Neural progenitor cell (in vitro differentiated cells): ENCODE measurements at regions not wholly inside any gene's neighbourhood (a gene's known extent, or its start where the extent isn't known, plus 50 kb on each side); places are given as distances from the start of the nearest gene placed in this dataset.

Source experiments
- DNase-seq: peaks from one replicate; pipeline ENCODE4 v3.0.0-alpha.2; 2016; ENCODE audit warnings: low spot score
- H2AFZ ChIP-seq: fragments of 200-600 bp; sonication (generic); replicated peaks from 2 replicates; pipeline ENCODE4 v1.6.1; 2016; ENCODE audit warnings: antibody characterized with exemption
- H3F3A ChIP-seq: fragments of 200-600 bp; sonication (generic); 2 replicates; pipeline ENCODE4 v1.6.1; 2016; ENCODE audit warnings: antibody characterized with exemption, low read depth
- H3K27ac ChIP-seq: fragments of 200-600 bp; sonication (generic); 2 replicates; pipeline ENCODE4 v1.5.1; 2016; ENCODE audit warnings: mild to moderate bottlenecking
- H3K27me3 ChIP-seq: fragments of 200-600 bp; sonication (generic); 2 replicates; pipeline ENCODE4 v1.6.1; 2016; ENCODE audit warnings: mild to moderate bottlenecking, moderate library complexity
- H3K36me3 ChIP-seq: fragments of 200-600 bp; sonication (generic); 2 replicates; pipeline ENCODE4 v1.5.1; 2016
- H3K4me1 ChIP-seq: fragments of 200-600 bp; sonication (generic); 2 replicates; pipeline ENCODE4 v1.6.1; 2016; ENCODE audit warnings: mixed run types
- H3K4me2 ChIP-seq: fragments of 200-600 bp; sonication (generic); 2 replicates; pipeline ENCODE4 v1.6.1; 2016
- H3K4me3 ChIP-seq: fragments of 200-600 bp; sonication (generic); 2 replicates; pipeline ENCODE4 v1.5.1; 2016
- H3K79me2 ChIP-seq: fragments of 200-600 bp; sonication (generic); 2 replicates; pipeline ENCODE4 v1.6.1; 2016; ENCODE audit warnings: low read depth
- H3K9ac ChIP-seq: fragments of 200-600 bp; sonication (generic); 2 replicates; pipeline ENCODE4 v1.6.1; 2016
- H3K9me3 ChIP-seq: fragments of 200-600 bp; sonication (generic); 2 replicates; pipeline ENCODE4 v1.5.1; 2016; ENCODE audit warnings: low read depth
- H4K20me1 ChIP-seq: fragments of 200-600 bp; sonication (generic); 2 replicates; pipeline ENCODE4 v1.6.1; 2016; ENCODE audit warnings: low read depth
- H3K27ac Mint-ChIP-seq: 3 replicates; pipeline ENCODE4 v1.8.0; 2021; ENCODE audit warnings: mixed read lengths
- H3K27me3 Mint-ChIP-seq: 2 replicates; pipeline ENCODE4 v1.8.0; 2022; ENCODE audit warnings: low read depth, mild to moderate bottlenecking, inconsistent platforms, moderate library complexity, mixed read lengths; ENCODE audit not compliant: insufficient read depth
- H3K36me3 Mint-ChIP-seq: 3 replicates; pipeline ENCODE4 v1.8.0; 2021; ENCODE audit warnings: mixed read lengths
- H3K4me1 Mint-ChIP-seq: 3 replicates; pipeline ENCODE4 v1.8.0; 2021; ENCODE audit warnings: mixed read lengths
- H3K4me3 Mint-ChIP-seq: 3 replicates; pipeline ENCODE4 v1.8.0; 2021; ENCODE audit warnings: mild to moderate bottlenecking, moderate library complexity, mixed read lengths
- H3K9me3 Mint-ChIP-seq: 3 replicates; pipeline ENCODE4 v1.8.0; 2020; ENCODE audit warnings: mixed read lengths
- EZH2 ChIP-seq: fragments of 200-600 bp; sonication (generic); IDR thresholded peaks from 2 replicates; pipeline ENCODE4 v1.6.1; 2017; ENCODE audit warnings: antibody characterized with exemption, mild to moderate bottlenecking, moderate library complexity
- EZH2phosphoT487 ChIP-seq: fragments of 200-600 bp; sonication (generic); IDR thresholded peaks from 2 replicates; pipeline ENCODE4 v1.6.1; 2017; ENCODE audit warnings: antibody characterized with exemption
- TF ChIP-seq, protein P1 (sequence below): fragments of 200-600 bp; sonication (generic); IDR thresholded peaks from 2 replicates; pipeline ENCODE4 v1.5.1; 2017; ENCODE audit warnings: antibody characterized with exemption, mild to moderate bottlenecking

DNA sequence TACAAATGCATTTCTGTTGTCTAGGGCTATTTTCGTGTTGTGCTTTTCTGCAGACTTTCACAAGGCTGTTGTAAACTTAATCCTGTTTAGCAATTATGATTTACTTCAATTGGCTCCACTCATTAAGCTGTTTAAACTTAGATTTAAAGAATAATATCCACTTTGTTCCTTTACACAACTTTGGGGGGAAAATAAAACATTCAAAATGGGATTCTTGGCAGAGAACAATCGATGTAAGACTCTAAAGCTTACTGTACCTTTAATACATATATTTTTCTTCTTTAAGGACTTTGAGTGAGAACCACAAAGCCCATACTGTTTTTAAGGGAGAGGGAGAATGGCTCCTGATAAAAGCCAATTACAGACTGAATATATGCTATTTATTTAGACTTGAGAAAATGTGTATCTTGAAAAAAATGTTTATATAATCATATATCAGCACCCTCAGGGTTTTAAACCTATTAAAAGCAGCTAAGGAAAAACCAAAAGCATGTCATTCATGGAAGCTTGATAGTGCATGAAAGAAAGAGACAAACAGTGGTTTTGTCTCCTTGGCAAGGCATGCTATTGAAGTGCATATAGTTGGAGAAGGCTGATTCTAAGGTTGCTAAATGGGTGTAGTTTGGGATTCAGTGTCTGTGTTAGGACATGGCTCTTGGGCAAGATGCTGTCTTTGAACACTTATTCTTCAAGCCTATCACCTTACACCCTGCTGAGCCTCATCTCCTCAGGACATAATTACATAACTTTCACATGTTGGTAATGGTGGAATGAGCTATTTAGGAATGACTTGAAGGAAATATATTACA lies 293.4 kb upstream of the TBC1D5 start:
- H3K27ac Mint-ChIP-seq, result no peak overlapping the region
- H3K27me3 ChIP-seq, result no peaks in the 10 kb centered on the region
- no peaks in the 10 kb centered on the region for H4K20me1 ChIP-seq
- H3K4me3 ChIP-seq, result no peak overlapping the region
- H3K9me3 Mint-ChIP-seq, result no peaks in the 10 kb centered on the region
- no peak overlapping the region for H3K4me3 Mint-ChIP-seq
- no peaks in the 10 kb centered on the region for H3F3A ChIP-seq
- no peaks in the 10 kb centered on the region for H3K4me1 Mint-ChIP-seq
- TF ChIP-seq EZH2 (no peak), EZH2phosphoT487 (no peak)
- TF ChIP-seq, protein P1, sequence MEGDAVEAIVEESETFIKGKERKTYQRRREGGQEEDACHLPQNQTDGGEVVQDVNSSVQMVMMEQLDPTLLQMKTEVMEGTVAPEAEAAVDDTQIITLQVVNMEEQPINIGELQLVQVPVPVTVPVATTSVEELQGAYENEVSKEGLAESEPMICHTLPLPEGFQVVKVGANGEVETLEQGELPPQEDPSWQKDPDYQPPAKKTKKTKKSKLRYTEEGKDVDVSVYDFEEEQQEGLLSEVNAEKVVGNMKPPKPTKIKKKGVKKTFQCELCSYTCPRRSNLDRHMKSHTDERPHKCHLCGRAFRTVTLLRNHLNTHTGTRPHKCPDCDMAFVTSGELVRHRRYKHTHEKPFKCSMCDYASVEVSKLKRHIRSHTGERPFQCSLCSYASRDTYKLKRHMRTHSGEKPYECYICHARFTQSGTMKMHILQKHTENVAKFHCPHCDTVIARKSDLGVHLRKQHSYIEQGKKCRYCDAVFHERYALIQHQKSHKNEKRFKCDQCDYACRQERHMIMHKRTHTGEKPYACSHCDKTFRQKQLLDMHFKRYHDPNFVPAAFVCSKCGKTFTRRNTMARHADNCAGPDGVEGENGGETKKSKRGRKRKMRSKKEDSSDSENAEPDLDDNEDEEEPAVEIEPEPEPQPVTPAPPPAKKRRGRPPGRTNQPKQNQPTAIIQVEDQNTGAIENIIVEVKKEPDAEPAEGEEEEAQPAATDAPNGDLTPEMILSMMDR, result no peak
- H3K27me3 Mint-ChIP-seq, result peaks cover 3% of the 10 kb centered on the region
- no peaks in the 10 kb centered on the region for H3K9me3 ChIP-seq
- H3K36me3 ChIP-seq, result no peaks in the 10 kb centered on the region
- no peak overlapping the region for H2AFZ ChIP-seq
- no peak overlapping the region for H3K27ac ChIP-seq
- H3K4me2 ChIP-seq, result no peak overlapping the region
- no peak for DNase-seq
- H3K9ac ChIP-seq, result no peak overlapping the region
- H3K36me3 Mint-ChIP-seq, result no peaks in the 10 kb centered on the region
- no peaks in the 10 kb centered on the region for H3K79me2 ChIP-seq
- H3K4me1 ChIP-seq, result peaks cover 9% of the 10 kb centered on the region

DNA sequence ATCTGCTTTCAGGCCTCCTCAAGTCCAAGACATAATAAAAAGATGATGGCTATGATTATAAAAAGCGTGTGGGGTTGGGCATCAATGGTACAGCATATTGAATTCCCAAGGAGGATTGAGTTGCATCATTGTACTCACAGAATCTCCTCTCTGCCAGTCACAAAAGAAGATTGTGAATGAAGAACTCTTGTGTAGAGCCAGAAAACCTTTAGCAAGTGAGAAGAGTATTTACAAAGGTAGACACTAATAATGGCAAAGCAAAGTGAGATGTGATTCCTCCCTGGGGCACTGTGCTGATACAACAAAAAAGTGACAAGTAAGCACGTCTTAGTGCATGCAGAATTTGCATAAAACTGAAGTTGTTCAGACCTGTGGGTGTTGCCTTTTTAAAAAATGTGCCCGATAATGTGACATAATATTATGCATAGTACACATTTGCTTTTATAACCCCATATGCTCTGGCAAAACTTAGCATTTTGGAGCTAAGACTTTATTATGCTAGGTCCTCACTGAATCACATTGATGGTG lies 291.2 kb upstream of the TBC1D5 start:
- no peaks in the 10 kb centered on the region for H3K9me3 ChIP-seq
- Mint-ChIP-seq H3K4me1 (peaks cover 2% of the 10 kb centered on the region), H3K36me3 (no peaks in the 10 kb centered on the region), H3K4me3 (no peak overlapping the region), H3K27me3 (peaks cover 3% of the 10 kb centered on the region), H3K9me3 (no peaks in the 10 kb centered on the region), H3K27ac (no peak overlapping the region)
- no peaks in the 10 kb centered on the region for H4K20me1 ChIP-seq
- H3K4me2 ChIP-seq, result no peak overlapping the region
- H3K79me2 ChIP-seq, result no peaks in the 10 kb centered on the region
- H3K27me3 ChIP-seq, result no peaks in the 10 kb centered on the region
- H3K36me3 ChIP-seq, result no peaks in the 10 kb centered on the region
- DNase-seq, result no peak
- no peak overlapping the region for H3K9ac ChIP-seq
- H3K27ac ChIP-seq, result no peak overlapping the region
- no peak for TF ChIP-seq EZH2phosphoT487
- peaks cover 9% of the 10 kb centered on the region for H3K4me1 ChIP-seq
- H3F3A ChIP-seq, result no peaks in the 10 kb centered on the region
- no peak overlapping the region for H3K4me3 ChIP-seq
- H2AFZ ChIP-seq, result no peak overlapping the region

DNA sequence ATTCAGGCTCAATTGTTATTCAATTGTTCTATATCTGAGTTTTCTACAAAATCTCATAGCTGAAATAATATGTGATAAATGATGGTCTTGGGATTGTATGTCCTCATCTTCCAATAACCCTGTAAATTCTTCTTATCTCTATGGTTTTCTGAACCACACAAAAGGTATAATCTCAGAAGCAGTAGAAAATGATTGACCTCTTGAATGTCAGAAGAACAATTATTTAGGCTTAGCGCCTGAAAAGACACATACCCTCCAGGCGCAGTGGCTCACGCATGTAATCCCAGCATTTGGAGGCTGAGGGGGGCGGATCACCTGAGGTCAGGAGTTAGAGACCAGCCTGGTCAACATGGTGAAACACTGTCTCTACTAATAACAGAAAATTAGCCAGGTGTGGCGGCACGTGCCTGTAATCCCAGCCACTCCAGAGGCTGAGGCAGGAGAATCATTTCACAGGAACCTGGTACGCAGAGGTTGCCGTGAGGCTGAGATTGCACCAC lies 288.0 kb upstream of the TBC1D5 start:
- no peaks in the 10 kb centered on the region for H3K9me3 ChIP-seq
- no peak overlapping the region for H3K4me2 ChIP-seq
- H3K79me2 ChIP-seq, result no peaks in the 10 kb centered on the region
- Mint-ChIP-seq H3K9me3 (no peaks in the 10 kb centered on the region), H3K27ac (no peak overlapping the region), H3K4me3 (no peak overlapping the region), H3K4me1 (peaks cover 2% of the 10 kb centered on the region), H3K27me3 (no peaks in the 10 kb centered on the region), H3K36me3 (no peaks in the 10 kb centered on the region)
- H4K20me1 ChIP-seq, result no peaks in the 10 kb centered on the region
- H3K4me1 ChIP-seq, result peaks cover 12% of the 10 kb centered on the region
- no peak overlapping the region for H3K9ac ChIP-seq
- TF ChIP-seq, protein P1, result no peak
- no peaks in the 10 kb centered on the region for H3F3A ChIP-seq
- H3K27me3 ChIP-seq, result no peaks in the 10 kb centered on the region
- DNase-seq, result no peak
- no peaks in the 10 kb centered on the region for H3K36me3 ChIP-seq
- no peak overlapping the region for H3K27ac ChIP-seq
- H2AFZ ChIP-seq, result no peak overlapping the region
- no peak overlapping the region for H3K4me3 ChIP-seq
